ENCODE measurements at regions not wholly inside any gene's neighbourhood (a gene's known extent, or its start where the extent isn't known, plus 50 kb on each side); places are given as distances from the start of the nearest gene placed in this dataset.

DNA sequence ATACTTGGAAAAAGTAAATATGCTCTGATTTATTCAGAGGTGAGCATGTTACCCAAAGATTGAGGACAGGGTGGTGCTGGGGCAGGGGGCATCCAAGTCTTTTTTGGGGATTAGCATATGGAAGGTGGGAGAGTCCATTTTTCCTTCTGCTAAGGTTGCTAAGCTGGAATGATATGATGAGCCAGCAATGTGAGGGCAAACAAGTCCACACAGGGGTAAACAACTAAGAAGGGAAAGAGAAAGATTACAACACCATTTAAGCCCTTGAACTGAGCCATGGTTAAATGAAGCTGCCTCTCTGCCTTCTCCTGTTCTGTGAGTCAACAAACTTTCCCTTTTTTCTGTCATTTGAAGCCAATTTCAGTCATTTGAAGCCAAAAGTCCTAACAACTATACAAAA, 89.0 kb downstream of the RPL22L1 start:
- TF ChIP-seq, protein P1, sequence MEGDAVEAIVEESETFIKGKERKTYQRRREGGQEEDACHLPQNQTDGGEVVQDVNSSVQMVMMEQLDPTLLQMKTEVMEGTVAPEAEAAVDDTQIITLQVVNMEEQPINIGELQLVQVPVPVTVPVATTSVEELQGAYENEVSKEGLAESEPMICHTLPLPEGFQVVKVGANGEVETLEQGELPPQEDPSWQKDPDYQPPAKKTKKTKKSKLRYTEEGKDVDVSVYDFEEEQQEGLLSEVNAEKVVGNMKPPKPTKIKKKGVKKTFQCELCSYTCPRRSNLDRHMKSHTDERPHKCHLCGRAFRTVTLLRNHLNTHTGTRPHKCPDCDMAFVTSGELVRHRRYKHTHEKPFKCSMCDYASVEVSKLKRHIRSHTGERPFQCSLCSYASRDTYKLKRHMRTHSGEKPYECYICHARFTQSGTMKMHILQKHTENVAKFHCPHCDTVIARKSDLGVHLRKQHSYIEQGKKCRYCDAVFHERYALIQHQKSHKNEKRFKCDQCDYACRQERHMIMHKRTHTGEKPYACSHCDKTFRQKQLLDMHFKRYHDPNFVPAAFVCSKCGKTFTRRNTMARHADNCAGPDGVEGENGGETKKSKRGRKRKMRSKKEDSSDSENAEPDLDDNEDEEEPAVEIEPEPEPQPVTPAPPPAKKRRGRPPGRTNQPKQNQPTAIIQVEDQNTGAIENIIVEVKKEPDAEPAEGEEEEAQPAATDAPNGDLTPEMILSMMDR (IDR thresholded peaks at IDR 0.05; ENCODE audit: insufficient read depth, low read depth, low read length), result no peak
- DNase-seq (ENCODE audit: low read depth), result peak; percentile 71
- H3K4me3 ChIP-seq (ENCODE audit: low read depth, low read length), result no peak overlapping the region

DNA sequence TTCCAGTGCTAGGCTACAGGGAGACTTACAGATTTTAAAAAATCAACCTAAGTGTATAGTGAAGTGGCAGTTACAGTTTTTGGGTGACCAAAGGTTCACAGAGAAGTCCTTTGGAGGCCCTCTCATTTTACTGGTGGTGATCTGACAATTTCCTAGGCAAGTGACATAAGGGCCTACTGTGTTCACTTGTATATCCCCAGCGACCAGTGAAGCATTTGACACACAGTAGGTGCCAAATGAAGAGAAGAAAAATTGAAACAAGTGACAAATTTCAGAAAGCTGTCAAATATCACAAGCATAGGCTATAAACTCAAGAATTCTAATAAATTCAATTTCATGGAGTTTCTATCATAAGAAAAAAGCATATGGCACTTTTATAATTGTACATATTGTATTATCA, 89.5 kb downstream of the RPL22L1 start:
- TF ChIP-seq, protein P1 (IDR thresholded peaks at IDR 0.05; ENCODE audit: insufficient read depth, low read depth, low read length), result no peak
- H3K4me3 ChIP-seq (ENCODE audit: low read depth, low read length), result no peak overlapping the region
- no peak for DNase-seq (ENCODE audit: low read depth)

GRCh38 chr3:170778240-170779217, 91.5 kb downstream of the RPL22L1 start:
- TF ChIP-seq, protein P1 (IDR thresholded peaks at IDR 0.05; ENCODE audit: insufficient read depth, low read depth, low read length), result no peak
- no peak for DNase-seq (ENCODE audit: low read depth)
- no peak overlapping the region for H3K4me3 ChIP-seq (ENCODE audit: low read depth, low read length)

DNA sequence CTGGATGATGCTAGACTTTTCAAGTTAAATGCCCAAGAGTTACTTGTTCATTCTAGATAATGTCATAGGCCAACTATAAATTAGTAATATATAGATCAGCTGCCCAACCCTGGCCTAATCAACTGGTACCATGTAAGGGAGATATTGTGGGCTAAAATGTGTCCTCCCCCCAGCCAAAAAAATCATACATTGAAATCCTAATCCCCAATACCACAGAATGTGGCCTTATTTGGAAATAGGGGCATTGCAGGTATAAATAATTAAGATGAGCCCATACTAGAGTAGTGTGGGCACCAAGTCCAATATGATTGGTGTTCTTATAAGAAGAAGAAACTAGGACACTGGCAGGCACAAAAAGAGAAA, 92.5 kb downstream of the RPL22L1 start:
- H3K4me3 ChIP-seq (ENCODE audit: low read depth, low read length), result no peak overlapping the region
- no peak for DNase-seq (ENCODE audit: low read depth)
- TF ChIP-seq, protein P1 (IDR thresholded peaks at IDR 0.05; ENCODE audit: insufficient read depth, low read depth, low read length), result no peak

DNA sequence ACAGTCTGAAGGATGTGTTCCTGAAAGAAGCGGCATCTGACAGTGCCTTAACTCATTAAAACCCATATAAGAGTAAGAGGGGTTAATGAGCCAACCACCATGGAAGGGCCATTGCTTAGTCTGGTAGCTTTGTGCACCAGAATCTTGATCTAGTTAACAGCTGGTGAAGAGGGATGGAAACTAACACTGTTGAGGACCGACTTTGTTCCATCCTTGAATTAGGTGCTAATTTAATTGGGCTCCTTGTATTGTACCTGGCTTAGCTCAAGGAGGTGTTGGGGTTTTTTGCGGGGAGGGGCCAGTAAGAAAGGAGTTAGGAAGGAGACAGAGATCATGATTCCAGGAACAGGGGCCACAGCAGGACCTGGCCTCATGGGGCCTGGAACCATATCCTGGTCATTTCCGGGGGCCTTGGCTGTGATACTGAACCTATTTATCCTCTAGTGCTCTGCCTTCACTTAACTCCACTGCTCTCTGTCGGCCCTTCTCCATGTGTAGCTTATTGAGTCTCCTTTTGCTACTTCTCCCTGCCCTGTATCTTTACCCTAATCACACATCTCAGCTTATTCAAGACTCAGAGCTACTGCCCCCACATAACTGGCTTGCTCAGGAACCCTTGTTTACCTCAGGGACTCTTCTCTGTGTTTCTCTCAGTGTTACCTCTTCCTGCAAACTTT, 93.0 kb downstream of the RPL22L1 start:
- TF ChIP-seq, protein P1 (IDR thresholded peaks at IDR 0.05; ENCODE audit: insufficient read depth, low read depth, low read length), result no peak
- no peak for DNase-seq (ENCODE audit: low read depth)
- no peak overlapping the region for H3K4me3 ChIP-seq (ENCODE audit: low read depth, low read length)

- no peak overlapping the region for H3K4me3 ChIP-seq (ENCODE audit: low read depth, low read length)
- no peak for DNase-seq (ENCODE audit: low read depth)
- TF ChIP-seq, protein P1 (IDR thresholded peaks at IDR 0.05; ENCODE audit: insufficient read depth, low read depth, low read length), result no peak
Observed at GRCh38 chr3:170773682-170774425, 96.1 kb downstream of the RPL22L1 start.
